B cell (primary cell): ENCODE measurements at regions not wholly inside any gene's neighbourhood (a gene's known extent, or its start where the extent isn't known, plus 50 kb on each side); places are given as distances from the start of the nearest gene placed in this dataset.

Source experiments
- CTCF ChIP-seq: fragments of 200-600 bp; IDR thresholded peaks from one replicate; pipeline ENCODE4 v1.8.0; 2022; ENCODE audit warnings: antibody characterized with exemption, mild to moderate bottlenecking
- EZH2 ChIP-seq: IDR thresholded peaks from 2 replicates; pipeline ENCODE4 v1.6.1; 2012; ENCODE audit warnings: borderline replicate concordance, low read depth, mild to moderate bottlenecking, moderate library complexity, low read length; ENCODE audit not compliant: insufficient read depth, poor library complexity, severe bottlenecking

GRCh38 chr4:179467878-179468277, 2025.6 kb upstream of the AGA start:
- TF ChIP-seq CTCF, result no peak
- TF ChIP-seq EZH2, result no peak
